Glutamatergic neuron (in vitro differentiated cells): ENCODE measurements at regions not wholly inside any gene's neighbourhood (a gene's known extent, or its start where the extent isn't known, plus 50 kb on each side); places are given as distances from the start of the nearest gene placed in this dataset.

Experiments used
- DNase-seq: peaks from one replicate; pipeline ENCODE4 v3.0.0; 2022
- H3K27ac Mint-ChIP-seq: one replicate; pipeline ENCODE4 v1.8.0; 2020; ENCODE audit warnings: mild to moderate bottlenecking, mixed read lengths, inconsistent platforms; ENCODE audit not compliant: unreplicated experiment
- H3K27me3 Mint-ChIP-seq: one replicate; pipeline ENCODE4 v1.8.0; 2020; ENCODE audit warnings: mild to moderate bottlenecking, moderate library complexity, mixed read lengths, inconsistent platforms; ENCODE audit not compliant: unreplicated experiment
- H3K36me3 Mint-ChIP-seq: one replicate; pipeline ENCODE4 v1.8.0; 2020; ENCODE audit warnings: mild to moderate bottlenecking, mixed read lengths, inconsistent platforms; ENCODE audit not compliant: unreplicated experiment
- H3K4me1 Mint-ChIP-seq: one replicate; pipeline ENCODE4 v1.8.0; 2020; ENCODE audit warnings: mild to moderate bottlenecking, low read depth, mixed read lengths, inconsistent platforms; ENCODE audit not compliant: unreplicated experiment
- H3K4me3 Mint-ChIP-seq: one replicate; pipeline ENCODE4 v1.8.0; 2020; ENCODE audit warnings: mild to moderate bottlenecking, mixed read lengths, inconsistent platforms; ENCODE audit not compliant: unreplicated experiment
- H3K9me3 Mint-ChIP-seq: one replicate; pipeline ENCODE4 v1.8.0; 2020; ENCODE audit warnings: mild to moderate bottlenecking, moderate library complexity, mixed read lengths, inconsistent platforms; ENCODE audit not compliant: unreplicated experiment
- CTCF ChIP-seq: fragments of 200-600 bp; sonication (generic); IDR thresholded peaks from one replicate; pipeline ENCODE4 v1.5.0; 2021; ENCODE audit not compliant: partially characterized antibody, unreplicated experiment

- TF ChIP-seq CTCF: no peak
- DNase-seq: no peak
- Mint-ChIP-seq H3K4me1 (peaks cover 17% of the 10 kb centered on the region), H3K36me3 (no peaks in the 10 kb centered on the region), H3K27ac (no peak overlapping the region), H3K9me3 (peaks cover 3% of the 10 kb centered on the region), H3K27me3 (no peaks in the 10 kb centered on the region), H3K4me3 (no peak overlapping the region)
Measured at GRCh38 chr12:75709503-75709902, 198.1 kb upstream of the KRR1 start.

- DNase-seq: no peak
- no peaks in the 10 kb centered on the region for H3K36me3 Mint-ChIP-seq
- no peak overlapping the region for H3K27ac Mint-ChIP-seq
- no peak for TF ChIP-seq CTCF
- no peaks in the 10 kb centered on the region for H3K27me3 Mint-ChIP-seq
- H3K4me3 Mint-ChIP-seq: no peak overlapping the region
- peaks cover 17% of the 10 kb centered on the region for H3K4me1 Mint-ChIP-seq
- peaks cover 3% of the 10 kb centered on the region for H3K9me3 Mint-ChIP-seq
Measured at GRCh38 chr12:75708802-75709201, 197.4 kb upstream of the KRR1 start.

GRCh38 chr12:75707983-75708382, 196.6 kb upstream of the KRR1 start:
- Mint-ChIP-seq H3K9me3 (peaks cover 3% of the 10 kb centered on the region), H3K4me3 (no peak overlapping the region), H3K27me3 (no peaks in the 10 kb centered on the region), H3K4me1 (peaks cover 20% of the 10 kb centered on the region), H3K27ac (no peak overlapping the region), H3K36me3 (no peaks in the 10 kb centered on the region)
- no peak for TF ChIP-seq CTCF
- DNase-seq: no peak

- H3K27me3 Mint-ChIP-seq: no peaks in the 10 kb centered on the region
- peaks cover 20% of the 10 kb centered on the region for H3K4me1 Mint-ChIP-seq
- peaks cover 3% of the 10 kb centered on the region for H3K9me3 Mint-ChIP-seq
- no peak overlapping the region for H3K4me3 Mint-ChIP-seq
- no peaks in the 10 kb centered on the region for H3K36me3 Mint-ChIP-seq
- DNase-seq: no peak
- no peak overlapping the region for H3K27ac Mint-ChIP-seq
- TF ChIP-seq CTCF: no peak
Measured at GRCh38 chr12:75706786-75707605, 195.6 kb upstream of the KRR1 start.
